ENCODE measurements at regions not wholly inside any gene's neighbourhood (a gene's known extent, or its start where the extent isn't known, plus 50 kb on each side); places are given as distances from the start of the nearest gene placed in this dataset.

DNA sequence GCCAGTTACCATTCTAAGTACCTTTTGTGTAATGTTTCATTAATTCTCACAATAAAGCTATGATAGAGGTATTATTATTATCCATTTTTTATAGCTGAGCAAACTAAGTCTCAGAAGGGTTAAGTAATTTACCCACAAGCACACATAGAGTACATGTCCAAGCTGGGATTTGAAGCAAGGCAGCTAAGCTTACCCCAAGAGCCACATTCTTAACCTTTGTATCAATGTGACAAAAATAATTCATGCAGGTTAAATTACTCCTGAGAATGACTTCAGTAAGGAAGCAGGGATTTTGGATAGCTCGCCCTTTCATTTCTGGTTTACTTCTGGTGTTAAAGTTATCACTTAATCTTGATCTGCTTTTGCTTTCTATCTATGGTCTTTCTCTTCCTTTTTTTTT lies 141.9 kb downstream of the ACTBL2 start:
- TF ChIP-seq, protein P1, sequence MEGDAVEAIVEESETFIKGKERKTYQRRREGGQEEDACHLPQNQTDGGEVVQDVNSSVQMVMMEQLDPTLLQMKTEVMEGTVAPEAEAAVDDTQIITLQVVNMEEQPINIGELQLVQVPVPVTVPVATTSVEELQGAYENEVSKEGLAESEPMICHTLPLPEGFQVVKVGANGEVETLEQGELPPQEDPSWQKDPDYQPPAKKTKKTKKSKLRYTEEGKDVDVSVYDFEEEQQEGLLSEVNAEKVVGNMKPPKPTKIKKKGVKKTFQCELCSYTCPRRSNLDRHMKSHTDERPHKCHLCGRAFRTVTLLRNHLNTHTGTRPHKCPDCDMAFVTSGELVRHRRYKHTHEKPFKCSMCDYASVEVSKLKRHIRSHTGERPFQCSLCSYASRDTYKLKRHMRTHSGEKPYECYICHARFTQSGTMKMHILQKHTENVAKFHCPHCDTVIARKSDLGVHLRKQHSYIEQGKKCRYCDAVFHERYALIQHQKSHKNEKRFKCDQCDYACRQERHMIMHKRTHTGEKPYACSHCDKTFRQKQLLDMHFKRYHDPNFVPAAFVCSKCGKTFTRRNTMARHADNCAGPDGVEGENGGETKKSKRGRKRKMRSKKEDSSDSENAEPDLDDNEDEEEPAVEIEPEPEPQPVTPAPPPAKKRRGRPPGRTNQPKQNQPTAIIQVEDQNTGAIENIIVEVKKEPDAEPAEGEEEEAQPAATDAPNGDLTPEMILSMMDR (IDR thresholded peaks at IDR 0.05; ENCODE audit: low read depth, low read length), result no peak
- TF ChIP-seq EZH2phosphoT487 (IDR thresholded peaks at IDR 0.05; ENCODE audit: low read depth), result no peak
